Ishikawa (cell line): ENCODE measurements at regions not wholly inside any gene's neighbourhood (a gene's known extent, or its start where the extent isn't known, plus 50 kb on each side); places are given as distances from the start of the nearest gene placed in this dataset.

Experiments used
- CEBPB ChIP-seq: IDR thresholded peaks from 2 replicates; pipeline ENCODE4 v1.6.1; 2012
- CREB1 ChIP-seq: IDR thresholded peaks from 2 replicates; pipeline ENCODE4 v1.6.1; 2012; ENCODE audit warnings: low read depth
- FOXM1 ChIP-seq: IDR thresholded peaks from 2 replicates; pipeline ENCODE4 v1.6.1; 2012; ENCODE audit warnings: low read depth, borderline replicate concordance
- MAX ChIP-seq: IDR thresholded peaks from 2 replicates; pipeline ENCODE4 v1.6.1; 2012
- REST ChIP-seq: IDR thresholded peaks from 2 replicates; pipeline ENCODE4 v1.6.1; 2012; ENCODE audit warnings: low read depth, mild to moderate bottlenecking
- TAF1 ChIP-seq: IDR thresholded peaks from 2 replicates; pipeline ENCODE4 v1.6.1; 2012; ENCODE audit warnings: low read depth, mild to moderate bottlenecking
- USF1 ChIP-seq: IDR thresholded peaks from 2 replicates; pipeline ENCODE4 v1.6.1; 2012

GRCh38 chr12:74889073-74889472 is 320.6 kb downstream of the KCNC2 start:
- TF ChIP-seq FOXM1 (no peak), TAF1 (no peak), CREB1 (no peak), MAX (no peak), REST (no peak), USF1 (no peak), CEBPB (no peak)
